Heart left ventricle (tissue), 16 donors: ENCODE measurements at regions not wholly inside any gene's neighbourhood (a gene's known extent, or its start where the extent isn't known, plus 50 kb on each side); places are given as distances from the start of the nearest gene placed in this dataset.

Experiments used
- ATAC-seq, 4 donors: fragments of 200-7000 bp; cut with Tn5 transposase; one replicate each; pipeline ENCODE4 v1.9.1; 2020 to 2022; ENCODE audit warnings: moderate library complexity in 4 of 4, mild to moderate bottlenecking in 3 of 4, moderate number of reproducible peaks in 1 of 4
- DNase-seq, 5 donors: peaks; one replicate each; pipeline ENCODE4 v3.0.0-alpha.2; 2020
- H3K27ac ChIP-seq, 12 donors: fragments of 200-600 bp; sonication (generic) in 4 of 12; one replicate each; pipeline versions ENCODE4 v1.5.0 to v1.8.0; 2016 to 2022; ENCODE audit warnings: mild to moderate bottlenecking in 2 of 12
- H3K27me3 ChIP-seq, 9 donors: fragments of 200-600 bp; sonication (generic) in 2 of 9; one replicate each; pipeline versions ENCODE4 v1.5.1 to v1.8.0; 2016 to 2022; ENCODE audit warnings: mild to moderate bottlenecking in 3 of 9
- H3K36me3 ChIP-seq, 9 donors: fragments of 200-600 bp; sonication (generic) in 2 of 9; one replicate each; pipeline versions ENCODE4 v1.5.0 to v1.8.0; 2018 to 2022; ENCODE audit warnings: mild to moderate bottlenecking in 2 of 9
- H3K4me1 ChIP-seq, 12 donors: fragments of 200-600 bp; sonication (generic) in 4 of 12; one replicate each; pipeline versions ENCODE4 v1.5.0 to v1.8.0; 2016 to 2022; ENCODE audit warnings: mild to moderate bottlenecking in 3 of 12
- H3K4me3 ChIP-seq, 12 donors: fragments of 200-600 bp; sonication (generic) in 4 of 12; one replicate each; pipeline versions ENCODE4 v1.5.0 to v1.8.0; 2017 to 2022; ENCODE audit warnings: mild to moderate bottlenecking in 9 of 12, moderate library complexity in 4 of 12
- H3K9me3 ChIP-seq, 12 donors: fragments of 200-600 bp; sonication (generic) in 4 of 12; one replicate each; pipeline versions ENCODE4 v1.5.0 to v1.8.0; 2016 to 2022; ENCODE audit warnings: mild to moderate bottlenecking in 1 of 12
- POLR2A ChIP-seq, 2 donors: fragments of 450-650 bp; IDR thresholded peaks; one replicate each; pipeline ENCODE4 v1.6.1; 2017; ENCODE audit warnings: antibody characterized with exemption in 2 of 2, mild to moderate bottlenecking in 2 of 2, moderate library complexity in 2 of 2
- WGBS, 4 donors: extraction: QIAGEN DNeasy Blood & Tissue Kit in 2 of 4; methylation state at CpG; one replicate each; pipeline versions ENCODE4 v1.1.5 to v1.1.7; 2013 to 2018; 5-methylcytosine and 5-hydroxymethylcytosine counted together
- intact Hi-C, 10 donors: fragments of 100-400 bp; cut with DNase I; formaldehyde crosslinking; loops; one replicate each; pipeline versions ENCODE4 v1.11.1 to v1.14.2; 2022
- TF ChIP-seq, protein P1 (sequence below), 12 donors: fragments of 200-600 bp; sonication (generic) in 4 of 12; IDR thresholded peaks; one replicate each; pipeline versions ENCODE4 v1.5.0 to v1.8.0; 2018 to 2022; ENCODE audit warnings: antibody characterized with exemption in 12 of 12, mild to moderate bottlenecking in 5 of 12
- donor health status: ischemic (EF 13 %, LVEDD 7.1; RV severe dilation, severe dysfunction).
- donor health status: healthy with polysubstance abuse.
- donor health status: DM: no; HTN: yes; CAD: no.
- donor health status: DM: no; HTN: no; CAD: no.
- donor health status: ischemic (EF 25% LVEDD 6.9; RV normal size, moderate dysfunction).
- donor health status: ischemic (EF 25% LVEDD 5.7; RV mildly dilated, moderate dysfunction).
- donor health status: healthy.
- donor health status: DM: yes; HTN: yes; CAD: no.
- donor health status: ischemic (EF 35%, LVEDD 5.7; RV mildly dilated, moderate dysfunction).
- donor health status: nonischemic (EF 11% LVEDD 7.7; RV severe dilation, severe dysfunction).
- donor health status: DM: yes; HTN: yes; CAD: no.
- donor health status: PGD.
- donor health status: ischemic (EF 29% LVEDD 5.4; RV normal size, mild dysfunction).
- donor health status: nonischemic (EF 23%, LVEDD 6.1; RV moderate dilation, normal function).

DNA sequence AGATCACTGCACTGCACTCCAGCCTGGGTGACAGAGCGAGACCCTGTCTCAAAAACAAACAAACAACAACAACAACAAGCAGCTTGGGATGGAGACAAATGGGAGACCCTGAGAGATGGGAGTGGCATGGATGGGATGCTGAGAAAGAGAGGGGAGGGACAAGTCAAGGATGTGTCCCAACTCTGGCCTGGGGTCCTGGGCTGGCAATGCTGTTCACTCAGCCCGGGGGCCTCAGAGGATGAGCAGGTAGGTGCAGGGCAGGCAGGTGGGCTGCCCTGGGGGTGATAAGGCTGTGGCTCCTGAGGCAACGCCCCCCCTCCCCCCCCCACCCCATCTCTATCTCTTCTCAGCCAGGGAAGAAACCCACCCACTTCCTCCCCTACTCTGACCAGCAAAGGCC is 123.0 kb downstream of the LHX2 start:
- 64 to 79% (median 73%) methylated on average over 2 to 3 of the region's 3 CpGs for WGBS, 4 donors
- no peak for ATAC-seq
- intact Hi-C loops = loop anchor here in 2 of 10 donors (5.0 to 10.0 kb wide), 2 partner anchors 120 to 253 kb away; partner anchors contain the start of gene NEK6 (in 1 of the 2)

DNA sequence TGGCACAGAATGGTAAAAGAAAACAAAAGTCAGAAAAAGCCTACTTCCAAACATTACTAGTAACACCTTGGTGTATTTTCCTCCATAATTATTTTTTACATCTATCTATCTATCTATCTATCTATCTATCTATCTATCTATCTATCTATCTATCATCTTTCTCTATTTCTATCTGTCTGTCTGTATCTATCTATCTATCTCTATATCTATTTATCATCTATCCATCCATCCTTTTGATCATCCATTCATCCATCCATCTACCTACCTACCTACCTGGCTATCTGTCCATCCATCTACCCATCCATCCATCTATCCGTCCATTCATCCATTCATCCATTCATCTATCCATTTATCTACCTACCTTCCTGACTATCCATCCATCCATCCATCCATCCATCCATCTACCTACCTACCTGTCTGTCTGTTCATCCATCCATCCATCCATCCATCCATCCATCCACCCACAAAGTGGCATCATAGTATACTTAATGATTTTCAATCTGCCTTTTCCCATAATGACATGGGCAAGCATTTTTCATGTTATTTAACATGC is 121.9 kb upstream of the NEK6 start:
- H3K4me1 ChIP-seq = no peaks in the 10 kb centered on the region
- no peak overlapping the region for H3K27ac ChIP-seq
- intact Hi-C loops = loop anchor here in 1 of 10 donors (10.0 kb wide), 1 partner anchor 119 kb away; the partner anchor contains the start of gene NEK6
- H3K36me3 ChIP-seq = no peaks in the 10 kb centered on the region
- ATAC-seq = no peak
- DNase-seq = no peak
- H3K4me3 ChIP-seq = no peak overlapping the region
- 81 to 94% (median 88%) methylated on average over 1 of the region's 1 CpG for WGBS, 4 donors
- H3K9me3 ChIP-seq = no peaks in the 10 kb centered on the region
- no peaks in the 10 kb centered on the region for H3K27me3 ChIP-seq
- TF ChIP-seq, protein P1, sequence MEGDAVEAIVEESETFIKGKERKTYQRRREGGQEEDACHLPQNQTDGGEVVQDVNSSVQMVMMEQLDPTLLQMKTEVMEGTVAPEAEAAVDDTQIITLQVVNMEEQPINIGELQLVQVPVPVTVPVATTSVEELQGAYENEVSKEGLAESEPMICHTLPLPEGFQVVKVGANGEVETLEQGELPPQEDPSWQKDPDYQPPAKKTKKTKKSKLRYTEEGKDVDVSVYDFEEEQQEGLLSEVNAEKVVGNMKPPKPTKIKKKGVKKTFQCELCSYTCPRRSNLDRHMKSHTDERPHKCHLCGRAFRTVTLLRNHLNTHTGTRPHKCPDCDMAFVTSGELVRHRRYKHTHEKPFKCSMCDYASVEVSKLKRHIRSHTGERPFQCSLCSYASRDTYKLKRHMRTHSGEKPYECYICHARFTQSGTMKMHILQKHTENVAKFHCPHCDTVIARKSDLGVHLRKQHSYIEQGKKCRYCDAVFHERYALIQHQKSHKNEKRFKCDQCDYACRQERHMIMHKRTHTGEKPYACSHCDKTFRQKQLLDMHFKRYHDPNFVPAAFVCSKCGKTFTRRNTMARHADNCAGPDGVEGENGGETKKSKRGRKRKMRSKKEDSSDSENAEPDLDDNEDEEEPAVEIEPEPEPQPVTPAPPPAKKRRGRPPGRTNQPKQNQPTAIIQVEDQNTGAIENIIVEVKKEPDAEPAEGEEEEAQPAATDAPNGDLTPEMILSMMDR (IDR thresholded peaks at IDR 0.05) = no peak

More for the DNA sequence above, 123.0 kb downstream of the LHX2 start:
- no peaks in the 10 kb centered on the region for H3K4me1 ChIP-seq
- H3K27me3 ChIP-seq = no peaks in the 10 kb centered on the region
- TF ChIP-seq, protein P1 (IDR thresholded peaks at IDR 0.05) = no peak
- no peak for TF ChIP-seq POLR2A (IDR thresholded peaks at IDR 0.05)
- no peaks in the 10 kb centered on the region for H3K9me3 ChIP-seq
- H3K36me3 ChIP-seq = no peaks in the 10 kb centered on the region
- no peak overlapping the region for H3K27ac ChIP-seq
- no peak overlapping the region for H3K4me3 ChIP-seq
- no peak for DNase-seq

DNA sequence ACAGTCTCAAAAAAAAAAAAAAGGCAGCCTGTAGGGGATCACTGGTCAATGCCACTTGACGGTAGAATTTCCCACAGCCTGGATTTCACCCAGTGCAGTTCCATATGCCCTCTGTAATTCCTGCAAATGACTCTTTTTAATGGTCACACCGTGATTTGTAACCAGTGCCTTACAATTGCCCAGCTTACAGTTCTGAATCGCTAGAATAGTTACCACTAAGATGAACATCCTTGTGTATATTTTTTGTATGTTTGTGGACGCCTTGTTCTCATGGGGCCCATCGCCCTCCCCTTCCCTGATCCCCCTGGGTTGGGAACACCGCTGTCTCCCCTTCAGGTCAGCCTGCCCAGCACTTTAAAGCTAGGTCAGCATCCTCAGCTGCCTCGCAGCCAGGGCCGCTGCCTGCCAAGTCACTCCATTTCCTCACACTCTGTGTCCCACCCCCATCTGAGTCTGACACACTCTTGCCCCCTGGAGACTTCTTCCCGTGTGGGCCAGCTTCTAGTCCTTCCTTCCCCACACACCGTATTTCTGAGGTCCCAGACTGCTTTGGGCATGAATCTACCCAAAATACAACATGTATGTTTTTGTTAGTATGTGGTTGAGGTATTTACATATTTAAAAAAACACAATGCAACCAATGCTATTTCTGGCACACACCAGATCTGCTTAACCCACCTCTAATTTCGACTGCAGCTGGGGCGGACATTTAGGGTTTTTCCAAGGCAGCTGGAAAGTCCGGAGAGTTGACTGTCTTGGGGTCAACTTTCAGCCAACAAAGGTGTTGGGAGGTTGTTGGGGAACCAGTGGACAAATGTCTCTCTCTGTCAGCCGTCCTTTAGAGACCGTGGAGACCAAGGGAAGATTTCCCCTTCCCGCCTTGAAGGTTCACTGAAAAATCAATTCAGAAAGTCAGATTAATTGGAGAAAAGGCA is 120.5 kb upstream of the NEK6 start:
- no peak for DNase-seq
- intact Hi-C loops = loop anchor here in 1 of 10 donors (10.0 kb wide), 1 partner anchor 118 kb away; the partner anchor contains the start of gene NEK6
- Histone ChIP-seq H3K27me3 (no peaks in the 10 kb centered on the region), H3K36me3 (no peaks in the 10 kb centered on the region), H3K9me3 (no peaks in the 10 kb centered on the region), H3K27ac (no peak overlapping the region), H3K4me1 (no peaks in the 10 kb centered on the region), H3K4me3 (no peak overlapping the region)
- no peak for ATAC-seq
- TF ChIP-seq, protein P1 (IDR thresholded peaks at IDR 0.05) = no peak
- TF ChIP-seq POLR2A (IDR thresholded peaks at IDR 0.05) = no peak
- WGBS, 4 donors = 66 to 72% (median 69%) methylated on average over 16 of the region's 16 CpGs

DNA sequence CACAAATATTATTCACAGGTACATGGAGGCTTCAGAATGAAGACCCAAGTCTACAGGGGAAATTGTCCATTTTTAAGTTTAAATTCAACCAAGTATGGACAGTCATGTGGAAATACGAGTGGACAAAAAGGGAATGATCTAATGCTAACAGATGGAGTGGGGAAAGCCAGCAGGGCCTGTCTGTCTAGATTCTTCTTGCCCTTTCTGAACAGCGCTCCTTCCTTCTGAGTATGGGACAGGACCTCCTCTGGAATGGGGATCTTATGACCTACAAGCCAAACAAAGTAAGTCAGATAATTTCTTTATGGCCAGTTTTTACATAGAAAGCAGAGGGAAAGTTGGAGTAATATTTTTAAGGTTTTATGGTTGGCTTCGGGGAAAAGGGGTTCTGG is 119.8 kb upstream of the NEK6 start:
- no peak for TF ChIP-seq POLR2A (IDR thresholded peaks at IDR 0.05)
- TF ChIP-seq, protein P1 (IDR thresholded peaks at IDR 0.05) = no peak
- no peaks in the 10 kb centered on the region for H3K27me3 ChIP-seq
- ATAC-seq = no peak
- H3K4me1 ChIP-seq = no peaks in the 10 kb centered on the region
- no peaks in the 10 kb centered on the region for H3K36me3 ChIP-seq
- intact Hi-C loops = loop anchor here in 1 of 10 donors (10.0 kb wide), 1 partner anchor 117 kb away; the partner anchor contains the start of gene NEK6
- no peak overlapping the region for H3K4me3 ChIP-seq
- no peaks in the 10 kb centered on the region for H3K9me3 ChIP-seq
- no peak for DNase-seq
- 92 to 93% (median 93%) methylated on average over 3 of the region's 3 CpGs for WGBS, 4 donors
- no peak overlapping the region for H3K27ac ChIP-seq
